NCI-H1048 (cell line): ENCODE measurements at regions not wholly inside any gene's neighbourhood (a gene's known extent, or its start where the extent isn't known, plus 50 kb on each side); places are given as distances from the start of the nearest gene placed in this dataset.

ENCODE experiments used
- DNase-seq: peaks from one replicate; lab custom pipeline; 2025; lab: John Stamatoyannopoulos, UW

DNA sequence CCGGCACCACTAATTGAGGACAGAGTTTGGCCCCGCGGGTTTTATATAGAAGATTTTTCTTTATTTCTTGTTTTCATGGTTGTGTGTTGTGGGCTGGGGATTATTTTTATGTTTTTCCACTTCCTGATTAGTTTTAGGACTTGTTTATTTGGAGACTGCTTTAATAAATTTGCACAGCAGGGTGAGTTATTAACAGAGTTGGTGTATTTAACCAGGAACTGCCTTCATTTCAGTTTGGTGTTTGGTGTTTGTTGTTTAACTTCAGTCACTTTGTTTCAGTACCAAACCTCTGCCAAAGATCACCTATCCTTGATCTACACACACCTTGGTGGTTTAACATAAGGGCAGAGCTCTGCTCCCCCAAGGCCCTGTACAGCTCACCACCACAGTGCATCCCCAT, 103.5 kb upstream of the LMO4 start:
- DNase-seq: no peak

DNA sequence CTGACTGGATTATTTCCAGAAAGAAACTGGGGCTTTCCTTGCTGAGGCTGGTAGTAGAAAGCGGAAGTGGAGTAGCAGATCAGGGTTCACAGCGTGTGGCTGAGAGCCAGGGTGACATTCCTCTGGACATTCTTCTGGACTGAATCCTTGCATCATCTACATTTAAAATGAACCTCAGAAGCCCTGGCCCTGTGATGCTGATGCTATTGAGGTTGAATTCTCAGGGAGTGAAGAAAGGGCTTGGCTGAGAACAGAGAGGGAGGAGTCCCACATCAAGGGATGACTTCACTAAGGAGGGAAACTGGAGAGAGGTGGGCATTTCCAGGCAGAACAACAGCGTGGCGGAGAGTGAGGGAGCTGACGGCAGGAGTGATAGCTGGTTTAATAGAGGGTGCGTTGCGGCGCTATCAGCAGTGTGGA, 102.3 kb upstream of the LMO4 start:
- no peak for DNase-seq

DNA sequence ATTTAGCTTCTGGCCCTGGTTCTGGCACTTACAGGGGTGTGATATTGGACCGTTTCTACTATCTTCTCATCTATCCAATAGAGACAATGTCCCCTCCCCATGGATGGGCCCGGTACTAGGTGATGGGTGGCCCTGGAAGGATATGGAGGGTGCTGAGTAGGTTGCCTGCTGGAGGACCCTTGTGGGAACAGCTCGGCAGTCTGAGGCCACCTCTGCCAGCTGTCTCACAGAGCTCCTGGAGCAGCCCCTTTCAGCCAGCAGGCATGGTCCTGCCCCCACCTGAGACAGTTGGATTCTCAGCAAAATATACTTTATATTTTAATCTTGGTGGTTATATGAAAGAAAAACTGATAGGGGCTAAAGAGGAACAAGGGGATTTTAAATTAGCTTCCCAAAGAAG, 101.0 kb upstream of the LMO4 start:
- no peak for DNase-seq

DNA sequence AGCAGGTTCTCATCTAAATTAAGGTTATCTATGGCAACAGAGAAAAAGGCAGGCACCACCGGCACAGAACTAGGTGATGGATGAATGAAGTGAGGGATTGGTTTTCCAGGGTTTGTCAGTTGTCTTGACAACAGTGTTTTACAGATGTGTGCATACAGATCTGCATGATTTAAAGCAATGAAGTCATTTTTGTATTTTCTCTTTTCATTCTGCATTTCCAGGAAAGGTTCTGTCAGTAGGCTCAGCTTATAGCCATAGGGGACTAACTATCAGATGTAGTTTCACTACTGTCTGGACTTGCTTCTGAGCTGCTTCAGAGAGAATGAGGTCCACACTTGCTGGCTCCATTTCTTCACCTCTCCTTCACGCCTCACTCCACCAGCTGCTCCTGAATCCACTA, 98.2 kb upstream of the LMO4 start:
- DNase-seq: no peak

DNA sequence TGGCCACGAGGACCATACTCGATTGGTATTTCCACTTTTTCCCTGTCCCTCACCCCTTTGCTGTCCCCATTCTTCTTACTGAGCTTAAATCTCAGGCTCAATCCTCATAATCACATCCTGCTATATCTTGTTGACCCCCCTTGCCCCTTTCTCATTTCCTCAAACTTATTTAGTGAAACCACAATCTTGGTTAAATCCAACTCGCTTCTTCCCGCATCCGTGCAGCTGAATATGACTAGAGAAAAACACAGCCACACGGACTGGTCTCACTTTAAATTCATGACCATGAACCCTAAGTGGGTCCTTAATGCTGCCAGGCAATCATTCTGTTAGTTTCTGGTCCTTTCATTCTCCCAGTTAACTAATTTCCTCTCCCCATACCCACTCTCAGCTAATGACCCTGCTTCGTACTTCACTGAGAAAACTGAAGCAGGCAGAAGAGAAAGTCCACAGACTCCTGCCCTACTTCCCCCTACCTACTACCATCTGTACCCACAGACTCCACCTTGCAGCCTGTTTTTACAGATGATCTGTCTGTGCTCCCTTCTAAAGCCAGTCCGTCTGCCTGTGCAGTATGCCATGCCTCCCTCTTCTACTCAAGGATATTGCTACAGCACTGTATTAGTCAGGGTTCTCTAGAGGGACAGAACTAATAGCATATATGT, 96.8 kb upstream of the LMO4 start:
- DNase-seq: no peak

DNA sequence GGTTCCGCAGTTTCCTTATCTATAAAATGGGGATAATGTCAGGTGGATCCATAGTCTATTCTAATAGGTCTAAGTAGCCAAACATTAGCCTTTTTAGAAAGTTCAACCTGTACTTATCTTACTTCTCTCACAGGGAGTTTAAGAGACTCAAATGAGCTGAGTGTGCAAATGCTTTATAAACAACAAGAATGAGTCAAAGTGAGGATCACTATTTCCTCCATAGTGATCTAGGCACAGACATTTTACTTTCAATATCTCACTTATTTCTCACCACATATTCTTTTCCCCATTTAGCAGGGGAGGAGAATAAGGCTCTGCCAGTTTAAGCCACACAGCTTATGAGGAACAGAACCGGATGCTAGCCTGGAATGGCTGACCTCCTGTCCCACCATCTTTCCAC, 92.1 kb upstream of the LMO4 start:
- DNase-seq: no peak

DNA sequence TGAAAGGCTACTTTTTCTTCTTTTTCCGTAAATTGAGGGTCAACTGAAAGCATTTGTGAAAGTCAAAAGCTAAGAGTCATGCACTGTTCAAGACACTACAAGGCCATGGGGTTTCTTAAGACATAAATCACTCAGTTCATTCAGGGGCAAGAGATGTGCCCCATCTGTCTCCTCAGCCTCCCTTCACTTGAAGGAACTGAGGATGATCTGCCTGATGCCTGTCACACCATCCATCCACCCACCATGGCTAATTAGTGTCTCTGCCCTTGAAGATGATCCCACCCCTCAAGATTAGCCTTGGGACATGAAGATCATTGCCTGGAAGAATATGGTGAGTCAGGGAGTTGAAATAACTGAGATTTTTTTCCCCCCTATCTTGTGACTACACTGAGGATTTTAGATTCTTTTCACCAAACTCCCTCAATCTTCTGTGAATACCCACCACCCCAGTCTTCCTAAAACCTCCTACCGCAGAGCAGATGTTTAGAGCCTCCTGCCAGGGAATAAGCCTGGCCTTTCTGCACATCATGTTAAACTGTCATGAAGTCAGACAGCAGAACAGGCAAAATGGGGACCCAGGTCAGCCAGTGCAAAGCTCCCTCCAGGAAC, 88.6 kb upstream of the LMO4 start:
- DNase-seq: no peak

DNA sequence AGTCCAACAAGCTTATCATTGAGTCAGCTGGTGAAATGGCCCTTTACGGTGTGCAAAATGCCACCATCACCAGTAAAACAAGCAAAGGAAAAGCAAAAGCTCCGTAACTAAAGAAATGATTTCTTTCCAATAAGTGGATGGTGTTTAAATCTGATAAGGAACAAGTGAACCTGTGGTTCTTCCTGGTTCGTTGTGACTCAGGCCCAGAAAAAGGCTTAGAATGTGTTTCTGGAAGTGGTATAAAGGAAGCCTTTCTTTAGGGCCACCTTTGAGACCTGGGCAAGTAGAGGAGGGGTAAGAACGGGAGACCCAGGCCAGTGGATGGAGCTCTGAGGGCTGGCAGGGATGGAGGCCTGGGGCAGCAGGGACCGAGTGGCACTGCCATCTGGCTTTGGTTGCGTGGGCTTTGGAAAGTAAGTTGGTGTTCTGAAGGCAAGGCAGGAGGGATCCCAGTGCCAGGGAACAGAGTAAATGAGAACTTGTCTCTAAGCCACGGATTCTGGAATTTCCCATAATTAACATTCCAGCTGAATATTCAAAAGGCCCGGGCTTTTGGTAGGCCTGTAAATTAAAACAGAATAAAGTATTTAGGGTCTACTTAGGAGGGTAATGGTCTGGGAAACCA, 87.9 kb upstream of the LMO4 start:
- DNase-seq: no peak

DNA sequence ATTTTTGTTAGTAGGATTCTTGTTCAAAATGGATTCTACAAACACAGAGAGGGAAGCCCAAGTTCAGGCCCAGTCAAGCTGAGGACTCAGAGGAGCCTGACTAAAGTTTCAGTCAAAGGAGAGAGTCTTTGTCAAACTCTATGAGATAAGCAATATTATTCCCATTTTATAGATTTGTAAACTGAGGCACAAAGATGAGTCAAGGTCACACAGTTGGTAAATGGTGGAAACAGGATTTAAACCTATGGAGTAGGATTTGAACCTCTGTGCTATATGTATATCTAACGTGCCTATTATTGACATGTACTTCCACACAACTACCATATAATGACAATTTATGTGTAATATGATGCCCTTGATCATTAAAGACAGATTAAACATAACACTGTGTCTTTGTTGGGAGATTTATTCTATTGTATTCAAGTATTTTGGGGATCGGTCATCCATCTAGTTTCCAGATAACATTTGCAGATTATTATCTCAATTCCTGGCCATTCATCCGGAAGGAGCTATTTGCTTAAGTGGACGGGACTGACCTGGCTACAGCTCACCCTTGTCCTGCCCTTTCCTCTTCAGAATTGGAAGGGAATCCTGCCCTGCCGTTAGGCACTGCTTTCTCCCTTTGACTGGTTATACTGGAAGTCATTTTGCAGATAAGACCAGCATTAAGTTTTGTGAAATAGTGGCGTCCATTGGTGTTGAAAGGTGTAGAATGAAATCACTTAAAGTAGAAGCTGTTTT, 86.1 kb upstream of the LMO4 start:
- DNase-seq: no peak

DNA sequence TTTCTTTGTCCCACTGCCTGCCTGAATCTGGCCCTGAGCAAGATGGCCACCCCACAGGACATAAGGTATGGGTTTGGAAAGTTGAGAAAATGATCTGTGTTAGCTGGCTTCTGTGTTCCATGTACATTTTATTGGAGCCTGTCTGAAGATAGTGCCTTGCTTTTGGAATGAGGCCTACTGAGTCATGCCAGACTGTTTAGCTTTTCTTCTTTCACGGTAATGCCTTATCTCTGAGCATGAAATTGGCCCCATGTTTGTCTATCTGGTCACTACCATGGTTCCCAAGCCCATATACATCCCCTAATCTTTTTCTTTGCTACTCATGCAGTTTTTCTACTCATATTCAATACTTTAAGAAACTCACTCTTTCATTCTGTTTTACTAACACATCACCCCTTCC, 85.1 kb upstream of the LMO4 start:
- no peak for DNase-seq

DNA sequence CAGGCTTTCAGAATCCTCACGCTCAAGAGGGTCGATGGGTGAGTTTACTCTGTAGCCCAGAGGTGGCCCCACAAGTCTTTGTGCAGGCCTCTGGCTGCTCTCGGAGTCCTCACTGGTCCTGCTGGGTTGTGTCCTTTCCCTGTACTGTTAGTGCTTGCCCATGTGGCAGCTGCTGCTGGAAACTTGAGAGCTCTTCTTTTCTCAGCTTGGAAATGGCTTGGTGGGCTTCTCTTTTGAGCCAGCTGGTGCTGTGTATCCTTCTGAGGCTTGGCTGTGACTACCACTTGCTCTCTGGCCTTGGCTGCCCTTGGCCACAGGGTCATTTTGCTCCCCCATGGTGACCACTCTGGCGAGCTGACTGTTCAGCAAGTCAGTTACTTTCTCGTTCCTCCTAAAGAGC, 82.2 kb upstream of the LMO4 start:
- DNase-seq: no peak

DNA sequence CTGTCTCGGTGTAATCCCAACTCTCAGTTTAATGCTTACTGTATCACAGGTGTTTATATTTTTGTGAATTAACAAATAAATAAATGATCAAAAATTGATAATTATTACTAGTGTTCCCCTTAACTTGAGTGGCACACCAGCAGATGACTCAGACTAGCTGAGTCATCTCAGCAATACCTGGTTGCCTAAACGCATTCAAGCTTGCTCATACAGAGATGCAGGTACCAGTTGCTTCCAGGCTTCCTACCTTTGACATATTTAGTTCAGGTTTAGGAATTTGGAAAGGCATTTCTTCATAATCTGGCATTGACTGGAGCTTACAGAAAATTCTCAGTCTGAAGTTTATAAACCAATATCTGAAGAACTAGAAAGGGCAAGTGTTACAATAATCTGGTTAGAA, 78.9 kb upstream of the LMO4 start:
- DNase-seq: no peak

DNA sequence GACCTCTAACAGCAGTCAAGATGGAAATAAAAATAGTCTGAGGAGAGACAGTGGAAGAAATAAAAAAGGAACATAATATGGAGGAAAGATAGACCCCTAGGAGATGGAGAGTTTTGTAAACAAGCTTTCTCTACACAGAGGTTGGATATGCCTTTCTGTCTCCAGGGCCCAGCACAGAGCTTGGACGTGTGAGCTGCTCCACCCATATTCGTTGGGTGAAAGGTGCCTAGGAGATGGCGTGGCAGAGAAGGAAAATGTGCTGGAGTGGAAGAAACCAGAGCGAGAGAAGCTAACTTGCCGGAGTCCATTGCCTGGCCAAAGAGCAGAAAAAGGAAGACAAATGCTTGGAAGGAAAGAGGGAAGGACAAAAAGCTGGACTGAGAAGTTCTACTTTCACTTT, 78.3 kb upstream of the LMO4 start:
- no peak for DNase-seq

DNA sequence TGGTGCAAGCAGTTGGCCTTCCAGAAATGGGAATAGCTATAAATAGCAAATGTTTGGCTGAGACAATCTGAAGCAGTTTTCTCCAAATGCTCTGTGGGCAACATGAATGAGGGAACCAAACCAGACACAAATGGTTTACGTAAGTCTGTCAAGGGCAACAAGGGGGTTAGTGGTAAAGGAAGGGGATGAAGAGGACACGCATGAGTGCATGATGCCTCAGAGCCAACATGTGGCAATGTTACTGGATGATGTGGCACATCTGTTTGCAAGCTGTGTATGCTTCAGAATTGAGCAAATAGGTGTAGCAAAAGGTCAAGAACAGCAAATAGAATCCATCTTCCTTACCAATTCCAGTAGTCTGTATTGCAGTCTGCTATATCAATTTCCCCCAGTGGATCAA, 76.3 kb upstream of the LMO4 start:
- no peak for DNase-seq

DNA sequence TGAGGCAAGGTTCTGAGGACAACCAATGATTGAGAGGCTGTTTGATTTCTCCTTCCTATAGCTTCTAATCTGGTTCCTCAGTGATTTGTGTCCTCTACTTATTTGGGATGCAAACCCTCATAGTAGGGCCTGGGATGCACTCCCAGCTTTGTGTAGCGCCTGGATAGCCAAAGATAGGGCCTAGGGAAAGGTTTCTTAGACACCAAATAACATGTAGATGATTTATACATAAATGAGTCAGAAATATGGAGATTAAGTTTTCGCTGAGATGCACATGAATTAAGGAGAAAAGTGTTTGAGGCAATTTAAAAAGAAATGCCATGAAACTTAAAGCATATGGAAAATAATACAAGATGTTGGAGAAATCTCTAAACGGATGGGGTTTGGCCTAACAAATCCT, 66.0 kb upstream of the LMO4 start:
- DNase-seq: no peak

DNA sequence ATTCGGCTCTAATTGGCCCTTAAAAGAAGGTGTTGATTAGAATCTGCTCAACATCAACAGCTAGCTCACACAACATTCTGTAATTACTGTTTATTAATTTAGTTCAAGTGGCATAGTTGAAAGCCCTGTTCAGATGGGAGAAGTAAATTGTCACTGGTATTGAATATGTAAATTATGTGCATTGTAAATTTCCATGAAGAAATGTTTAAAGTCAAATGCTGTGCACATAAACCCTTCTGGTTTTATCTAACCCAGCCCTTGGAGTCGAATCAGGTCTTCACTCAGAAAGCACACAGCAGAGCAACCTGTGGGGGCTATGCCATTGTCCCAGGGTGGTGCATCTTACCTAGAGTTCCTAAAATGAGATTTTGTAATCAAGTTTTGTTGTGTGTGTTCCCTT, 65.4 kb upstream of the LMO4 start:
- no peak for DNase-seq

DNA sequence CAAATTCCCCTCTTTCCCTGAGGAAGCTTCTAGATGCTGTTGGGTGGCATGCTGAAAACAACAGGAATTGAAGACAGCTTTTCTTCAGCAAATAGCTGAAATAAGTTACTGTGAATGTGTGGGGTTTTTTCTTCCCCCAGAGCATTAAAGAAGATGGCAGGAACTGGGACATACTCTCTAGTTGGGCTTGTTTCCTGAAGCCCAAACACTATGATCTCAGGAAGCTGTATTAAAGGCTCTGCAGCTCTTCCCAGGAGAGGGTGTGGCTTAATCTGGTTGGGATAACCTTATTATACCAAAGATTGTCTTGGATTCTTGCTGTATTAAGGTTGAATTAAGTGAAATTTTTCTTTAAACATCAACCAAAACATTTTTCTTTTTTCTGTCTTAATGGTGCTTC, 64.9 kb upstream of the LMO4 start:
- no peak for DNase-seq

DNA sequence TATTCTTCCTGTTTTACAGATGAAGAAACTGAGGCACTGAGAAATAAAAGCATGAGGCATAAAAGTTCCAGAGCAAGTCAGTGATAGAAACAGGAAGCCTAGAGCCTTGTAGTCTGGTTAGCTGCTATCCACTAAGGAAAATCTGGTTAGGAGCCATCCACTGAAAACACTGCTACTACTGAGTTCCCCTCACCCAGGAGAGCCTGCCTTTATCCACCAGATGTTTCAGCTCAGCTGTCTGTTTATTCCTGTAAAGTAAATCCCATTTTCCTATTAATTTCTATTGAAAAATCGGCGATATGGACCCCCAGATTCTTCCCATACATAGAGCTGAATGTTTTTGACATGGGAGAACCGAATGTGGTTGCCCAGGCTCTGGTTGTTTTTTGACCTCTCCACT, 63.7 kb upstream of the LMO4 start:
- no peak for DNase-seq

DNA sequence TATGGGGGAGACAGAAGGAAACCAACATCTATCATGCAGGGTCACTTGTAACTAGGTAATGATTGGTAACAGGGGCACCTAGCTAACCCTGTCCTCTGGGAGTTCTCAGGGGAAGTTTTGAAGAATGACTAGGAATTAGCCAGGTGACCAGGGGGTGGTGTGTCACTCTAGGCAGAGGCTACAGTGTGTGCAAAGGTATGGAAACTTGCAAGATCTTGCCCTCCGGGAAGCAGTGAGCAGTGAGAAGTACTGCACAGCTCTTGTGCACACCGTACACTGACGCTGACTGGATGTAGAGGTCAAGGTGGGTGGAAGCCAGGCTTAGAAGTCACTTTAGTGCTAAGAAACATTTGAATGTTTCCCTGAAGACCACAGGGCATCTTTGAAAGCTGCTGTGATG, 62.9 kb upstream of the LMO4 start:
- no peak for DNase-seq

DNA sequence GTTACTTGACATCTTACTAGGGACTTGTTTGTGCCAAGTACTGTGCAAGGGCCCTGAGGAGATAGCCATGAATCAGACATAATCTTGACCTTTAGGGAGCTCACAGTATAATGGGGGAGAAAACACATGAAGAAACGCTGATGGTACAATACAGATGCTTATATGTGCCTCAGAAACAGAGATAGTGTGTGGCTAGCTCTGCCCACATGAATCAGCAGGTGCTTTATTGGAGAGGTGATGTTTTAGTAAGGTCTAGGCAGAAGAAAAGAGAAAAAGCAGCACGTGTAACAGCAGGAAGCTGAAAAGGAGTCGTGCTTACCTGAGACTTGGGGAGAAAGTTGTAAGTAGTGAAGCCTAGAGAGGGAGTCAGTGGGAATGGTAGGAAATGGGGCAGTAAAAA, 60.6 kb upstream of the LMO4 start:
- DNase-seq: no peak

DNA sequence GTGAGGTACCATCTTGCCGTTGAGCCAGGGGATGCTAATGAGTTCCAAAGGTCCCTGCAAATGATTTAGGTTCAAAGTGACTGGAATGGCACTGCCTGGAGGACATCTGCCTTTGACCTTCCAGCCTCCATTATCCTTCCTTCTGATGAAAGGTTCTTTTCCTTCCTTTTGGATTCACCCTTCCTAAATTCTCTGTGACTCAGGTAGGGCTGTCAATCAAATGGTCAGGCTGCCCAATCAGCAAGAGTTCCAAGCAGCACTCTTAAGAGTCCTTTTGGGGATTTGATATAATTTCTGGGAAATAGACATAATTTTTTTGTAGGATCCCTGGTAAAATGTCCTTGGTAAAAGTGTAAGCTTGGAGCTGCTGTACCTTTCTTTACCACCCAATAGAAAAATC, 58.8 kb upstream of the LMO4 start:
- no peak for DNase-seq

DNA sequence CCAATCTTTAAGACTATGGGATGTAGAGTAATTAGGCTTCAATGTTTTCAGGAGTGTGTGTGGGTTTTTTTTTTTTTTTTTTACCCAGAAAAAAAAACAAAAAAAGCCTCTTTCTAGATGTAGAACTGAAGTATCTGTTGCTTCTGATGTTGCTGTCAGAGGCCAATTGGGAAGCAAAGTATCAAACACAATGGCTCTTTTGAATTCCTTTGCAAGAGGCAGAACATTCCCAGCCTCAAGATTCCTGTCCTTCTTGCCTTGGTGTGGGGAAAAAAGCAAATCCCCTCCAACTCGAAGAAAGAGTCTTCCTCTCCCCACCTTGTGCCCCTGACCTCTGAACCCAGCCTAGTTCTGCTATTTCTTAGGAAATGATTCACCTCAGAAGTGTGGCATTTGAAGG, 55.4 kb upstream of the LMO4 start:
- DNase-seq: no peak

DNA sequence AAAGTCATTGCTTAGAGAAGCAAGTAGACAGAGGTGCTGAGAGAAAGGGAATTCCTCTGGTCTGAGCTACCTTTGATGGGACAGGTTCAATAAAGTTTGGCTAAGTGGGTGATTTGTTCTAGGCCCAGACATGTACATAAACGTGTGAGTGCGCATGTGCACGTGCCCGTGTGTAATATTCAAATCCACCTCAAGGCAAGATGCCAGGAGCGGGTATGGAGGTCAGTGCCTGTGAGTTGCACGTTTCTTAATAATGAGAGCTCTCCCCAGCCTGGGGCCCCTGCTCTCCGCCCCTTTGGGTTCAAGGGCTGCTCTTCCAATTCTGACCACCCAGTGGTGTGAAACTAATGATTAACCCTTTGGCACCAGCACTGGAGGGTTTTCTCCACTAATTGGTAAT, 53.8 kb upstream of the LMO4 start:
- no peak for DNase-seq
